HepG2 (cell line): ENCODE measurements at regions not wholly inside any gene's neighbourhood (a gene's known extent, or its start where the extent isn't known, plus 50 kb on each side); places are given as distances from the start of the nearest gene placed in this dataset.

Experiments
- ATAC-seq: fragments of 200-7000 bp; cut with Tn5 transposase; 3 replicates; pipeline ENCODE4 v1.9.1; 2020; ENCODE audit warnings: mild to moderate bottlenecking, moderate library complexity
- BruUV-seq: library from RNA; stranded (reverse); fragments of 400-500 nt; replicated peaks from 2 replicates; lab custom pipeline; 2021; lab: Mats Ljungman, UMichigan
- CTCF ChIA-PET: fragments of 300-600 bp; formaldehyde crosslinking; extraction: SDS; loops from one replicate; lab custom pipeline; 2021; ENCODE audit warnings: low total read pairs, inconsistent platforms, low intra/inter-chr PET ratio; lab: Yijun Ruan, JAX
- POLR2A ChIA-PET: fragments of 350-600 bp; sonication (Branson Sonifier 250); formaldehyde crosslinking; loops from one replicate; lab custom pipeline; 2020; ENCODE audit warnings: antibody characterized with exemption, inconsistent platforms; lab: Yijun Ruan, JAX
- DNase-seq: peaks from one replicate; pipeline ENCODE4 v3.0.0-alpha.2; 2015; ENCODE audit warnings: low spot score
- FAIRE-seq: peaks from 3 replicates; lab custom pipeline; 2011; peaks lifted over from hg19 to GRCh38; lab: Jason Lieb, UNC
- H2AFZ ChIP-seq: one replicate; pipeline ENCODE4 v1.6.1; 2011; ENCODE audit warnings: low read length, inconsistent platforms
- H3K27ac ChIP-seq: fragments of 300-600 bp; 3 replicates; pipeline ENCODE4 v1.8.0; 2011; ENCODE audit warnings: mixed run types, mild to moderate bottlenecking, mixed read lengths, low read length, inconsistent platforms; ENCODE audit not compliant: insufficient read depth; ENCODE audit errors: extremely low read length
- H3K27me3 ChIP-seq, 2 experiments: fragments of 200-600 bp in 1 of 2; 2 replicates in 1 of 2; 3 replicates in 1 of 2; pipeline versions ENCODE4 v1.6.0 to v1.8.0; 2011; ENCODE audit warnings: low read length in 2 of 2, mild to moderate bottlenecking in 2 of 2, moderate library complexity in 2 of 2, inconsistent platforms in 1 of 2; ENCODE audit not compliant: insufficient read depth in 2 of 2, control insufficient read depth in 1 of 2
- H3K36me3 ChIP-seq, 2 experiments: fragments of 200-600 bp in 1 of 2; replicated peaks in 1 of 2; 2 replicates in 1 of 2; 3 replicates in 1 of 2; pipeline versions ENCODE4 v1.5.1 to v1.8.0; 2011; ENCODE audit warnings: low read length in 2 of 2, inconsistent platforms in 1 of 2; ENCODE audit not compliant: insufficient read depth in 2 of 2, control insufficient read depth in 1 of 2
- H3K4me1 ChIP-seq: 2 replicates; pipeline ENCODE4 v1.5.1; 2012; ENCODE audit warnings: low read length, inconsistent platforms; ENCODE audit not compliant: insufficient read depth
- H3K4me2 ChIP-seq: 2 replicates; pipeline ENCODE4 v1.6.0; 2011; ENCODE audit warnings: low read depth, low read length, inconsistent platforms
- H3K4me3 ChIP-seq, 3 experiments: fragments of 200-600 bp in 1 of 3; sonication (generic), shearing (Covaris generic) in 1 of 3; replicated peaks in 1 of 3; 2 replicates each; pipeline ENCODE4 v1.5.1; 2011 to 2016; ENCODE audit warnings: low read length in 3 of 3, inconsistent platforms in 2 of 3, low read depth in 2 of 3, mild to moderate bottlenecking in 2 of 3, control low read depth in 1 of 3, mixed read lengths in 1 of 3; ENCODE audit not compliant: insufficient read depth in 1 of 3
- H3K79me2 ChIP-seq: one replicate; pipeline ENCODE4 v1.6.1; 2011; ENCODE audit warnings: low read length, inconsistent platforms; ENCODE audit not compliant: insufficient read depth
- H3K9ac ChIP-seq: 2 replicates; pipeline ENCODE4 v1.6.0; 2011; ENCODE audit warnings: mild to moderate bottlenecking, low read depth, low read length, inconsistent platforms; ENCODE audit not compliant: insufficient read depth
- H3K9me3 ChIP-seq: 2 replicates; pipeline ENCODE4 v1.5.1; 2012; ENCODE audit warnings: mild to moderate bottlenecking, low read length
- H4K20me1 ChIP-seq: 2 replicates; pipeline ENCODE4 v1.6.0; 2011; ENCODE audit warnings: inconsistent platforms, mild to moderate bottlenecking, low read length, moderate library complexity; ENCODE audit not compliant: insufficient read depth
- CTCF ChIP-seq: sonication (generic); formaldehyde crosslinking; IDR thresholded peaks from 2 replicates; pipeline ENCODE4 v1.5.0; 2020; ENCODE audit warnings: mild to moderate bottlenecking, missing genetic modification reagents, moderate library complexity
- EED ChIP-seq: sonication (generic); formaldehyde crosslinking; IDR thresholded peaks from 2 replicates; pipeline ENCODE4 v1.5.0; 2020; ENCODE audit warnings: mild to moderate bottlenecking, missing genetic modification reagents
- GABPB1 ChIP-seq: IDR thresholded peaks from 2 replicates; pipeline ENCODE4 v1.6.1; 2016; ENCODE audit warnings: mild to moderate bottlenecking, missing genetic modification reagents, moderate library complexity, missing compliant biosample characterization
- HCFC1 ChIP-seq: fragments of 150-350 bp; IDR thresholded peaks from 2 replicates; pipeline ENCODE4 v1.6.1; 2014; ENCODE audit warnings: low read depth, low read length
- HOMEZ ChIP-seq: IDR thresholded peaks from 2 replicates; pipeline ENCODE4 v1.6.1; 2016; ENCODE audit warnings: low read depth
- PCBP1 ChIP-seq: fragments of 200-400 bp; formaldehyde crosslinking; IDR thresholded peaks from 2 replicates; pipeline ENCODE4 v1.6.1; 2017; ENCODE audit warnings: mild to moderate bottlenecking, low read depth, low read length, borderline replicate concordance
- TERF1 ChIP-seq: sonication (generic); formaldehyde crosslinking; IDR thresholded peaks from 2 replicates; pipeline ENCODE4 v1.8.0; 2022; ENCODE audit warnings: mild to moderate bottlenecking, missing genetic modification reagents, moderate library complexity
- ZNF20 ChIP-seq: sonication (generic); formaldehyde crosslinking; IDR thresholded peaks from 2 replicates; pipeline ENCODE4 v1.4.0; 2020; ENCODE audit warnings: mild to moderate bottlenecking, moderate library complexity, missing genetic modification reagents
- ZNF550 ChIP-seq: sonication (generic); formaldehyde crosslinking; IDR thresholded peaks from 2 replicates; pipeline ENCODE4 v1.4.0; 2020; ENCODE audit warnings: mild to moderate bottlenecking, missing genetic modification reagents, borderline replicate concordance
- WGBS: methylation state at CpG from one replicate; pipeline ENCODE4 v1.1.6; 2017; ENCODE audit warnings: low lambda C conversion rate; 5-methylcytosine and 5-hydroxymethylcytosine counted together
- in situ Hi-C: cut with HindIII; loops from 2 replicates; pipeline ENCODE4 v1.10.0; 2017; ENCODE audit warnings: low pct_unique_long_range_greater_than_20kb; ENCODE audit not compliant: extremely low pct_ligation_motif_present
- intact Hi-C: fragments of 100-400 bp; cut with micrococcal nuclease; formaldehyde crosslinking; loops from one replicate; pipeline ENCODE4 v1.10.0; 2022; ENCODE audit not compliant: unreplicated experiment

GRCh38 chr5:118311103-118311819 is 677.1 kb downstream of the DTWD2 start:
- no peaks in the 10 kb centered on the region for H3K27me3 ChIP-seq
- TF ChIP-seq TERF1 = no peak
- no peak for TF ChIP-seq CTCF
- TF ChIP-seq HCFC1 = no peak
- no peak for TF ChIP-seq ZNF550 (CRISPR knock-in tag)
- TF ChIP-seq ZNF20 (CRISPR knock-in tag) = no peak
- TF ChIP-seq GABPB1 (CRISPR knock-in tag) = no peak
- no peak for TF ChIP-seq EED
- TF ChIP-seq HOMEZ (CRISPR knock-in tag) = no peak
- no peak for TF ChIP-seq PCBP1
- FAIRE-seq (no peak), ATAC-seq (no peak), DNase-seq (no peak)
- in situ Hi-C loops = no loop called here
- H3K9me3 ChIP-seq = no peaks in the 10 kb centered on the region
- no peaks in the 10 kb centered on the region for H3K79me2 ChIP-seq
- ChIA-PET CTCF (no interaction called here), POLR2A (no interaction called here)
- no peaks in the 10 kb centered on the region for H3K4me1 ChIP-seq
- H3K27ac ChIP-seq = no peak overlapping the region
- H3K9ac ChIP-seq = no peak overlapping the region
- no peaks in the 10 kb centered on the region for H4K20me1 ChIP-seq
- BruUV-seq = no TSS peak
- no peaks in the 10 kb centered on the region for H3K36me3 ChIP-seq
- H2AFZ ChIP-seq = no peak overlapping the region
- no peak overlapping the region for H3K4me3 ChIP-seq
- 12% methylated on average over 5 of the region's 5 CpGs for WGBS
- intact Hi-C loops = no loop called here
- no peak overlapping the region for H3K4me2 ChIP-seq
